SK-N-SH (cell line): ENCODE measurements at regions not wholly inside any gene's neighbourhood (a gene's known extent, or its start where the extent isn't known, plus 50 kb on each side); places are given as distances from the start of the nearest gene placed in this dataset.

Source experiments
- EP300 ChIP-seq, 2 experiments: IDR thresholded peaks; 2 replicates each; pipeline versions ENCODE4 v1.4.0 to v1.6.1; 2012; ENCODE audit warnings: borderline replicate concordance in 1 of 2, low read depth in 1 of 2, low read length in 1 of 2
- GATA2 ChIP-seq: sonication (generic); formaldehyde crosslinking; IDR thresholded peaks from 2 replicates; pipeline ENCODE4 v1.5.0; 2020; ENCODE audit warnings: mild to moderate bottlenecking, missing genetic modification reagents
- JUND ChIP-seq: IDR thresholded peaks from 2 replicates; pipeline ENCODE4 v1.4.0; 2012
- MEF2A ChIP-seq: IDR thresholded peaks from 2 replicates; pipeline ENCODE4 v1.4.0; 2012; ENCODE audit warnings: low read depth, borderline replicate concordance
- POLR2AphosphoS5 ChIP-seq: IDR thresholded peaks from 2 replicates; pipeline ENCODE4 v1.6.1; 2012; ENCODE audit warnings: low read depth, low read length
- TF ChIP-seq, protein P1 (sequence below): IDR thresholded peaks from 2 replicates; pipeline ENCODE4 v1.6.1; 2012; ENCODE audit warnings: mild to moderate bottlenecking, low read depth, low read length, moderate library complexity

DNA sequence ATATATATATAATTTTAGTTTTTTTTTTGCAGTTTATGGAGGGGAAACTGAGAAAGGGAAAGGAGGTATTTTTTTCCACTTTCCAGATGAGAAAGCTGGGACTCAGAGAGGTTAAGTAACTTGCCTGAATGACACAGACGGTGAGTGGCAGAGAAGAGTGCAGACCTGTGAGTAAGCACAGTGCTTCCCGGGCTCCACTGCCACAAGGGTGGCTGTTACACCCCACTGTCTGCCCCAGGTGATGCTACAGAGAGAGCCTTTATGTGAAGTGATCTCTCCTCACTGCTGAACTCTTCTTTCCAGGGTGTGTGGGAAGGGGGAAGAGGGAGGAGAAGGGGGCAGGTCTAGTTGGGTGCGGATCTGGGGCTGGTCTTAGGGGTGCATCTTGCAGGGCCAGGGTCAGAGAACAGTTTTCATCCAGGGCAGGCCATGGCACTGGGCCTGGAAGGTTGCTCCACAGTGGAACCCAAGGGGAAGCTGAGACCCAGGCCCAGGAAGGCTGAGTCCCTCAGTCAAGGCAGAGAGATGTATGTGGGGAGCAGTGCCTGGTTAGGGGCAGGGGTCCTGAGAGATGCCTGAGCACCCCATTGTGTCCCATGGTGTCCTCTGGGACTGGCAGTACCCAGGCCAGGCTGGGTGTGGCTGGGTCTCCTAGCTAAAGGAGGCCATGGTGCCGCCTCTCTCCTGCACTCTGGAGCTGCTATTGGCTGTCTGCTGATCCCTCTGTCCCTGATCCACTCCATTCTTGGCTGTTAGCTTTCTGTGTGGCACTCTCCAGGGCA, 357.5 kb downstream of the PTPRU start:
- TF ChIP-seq GATA2: no peak
- TF ChIP-seq, protein P1, sequence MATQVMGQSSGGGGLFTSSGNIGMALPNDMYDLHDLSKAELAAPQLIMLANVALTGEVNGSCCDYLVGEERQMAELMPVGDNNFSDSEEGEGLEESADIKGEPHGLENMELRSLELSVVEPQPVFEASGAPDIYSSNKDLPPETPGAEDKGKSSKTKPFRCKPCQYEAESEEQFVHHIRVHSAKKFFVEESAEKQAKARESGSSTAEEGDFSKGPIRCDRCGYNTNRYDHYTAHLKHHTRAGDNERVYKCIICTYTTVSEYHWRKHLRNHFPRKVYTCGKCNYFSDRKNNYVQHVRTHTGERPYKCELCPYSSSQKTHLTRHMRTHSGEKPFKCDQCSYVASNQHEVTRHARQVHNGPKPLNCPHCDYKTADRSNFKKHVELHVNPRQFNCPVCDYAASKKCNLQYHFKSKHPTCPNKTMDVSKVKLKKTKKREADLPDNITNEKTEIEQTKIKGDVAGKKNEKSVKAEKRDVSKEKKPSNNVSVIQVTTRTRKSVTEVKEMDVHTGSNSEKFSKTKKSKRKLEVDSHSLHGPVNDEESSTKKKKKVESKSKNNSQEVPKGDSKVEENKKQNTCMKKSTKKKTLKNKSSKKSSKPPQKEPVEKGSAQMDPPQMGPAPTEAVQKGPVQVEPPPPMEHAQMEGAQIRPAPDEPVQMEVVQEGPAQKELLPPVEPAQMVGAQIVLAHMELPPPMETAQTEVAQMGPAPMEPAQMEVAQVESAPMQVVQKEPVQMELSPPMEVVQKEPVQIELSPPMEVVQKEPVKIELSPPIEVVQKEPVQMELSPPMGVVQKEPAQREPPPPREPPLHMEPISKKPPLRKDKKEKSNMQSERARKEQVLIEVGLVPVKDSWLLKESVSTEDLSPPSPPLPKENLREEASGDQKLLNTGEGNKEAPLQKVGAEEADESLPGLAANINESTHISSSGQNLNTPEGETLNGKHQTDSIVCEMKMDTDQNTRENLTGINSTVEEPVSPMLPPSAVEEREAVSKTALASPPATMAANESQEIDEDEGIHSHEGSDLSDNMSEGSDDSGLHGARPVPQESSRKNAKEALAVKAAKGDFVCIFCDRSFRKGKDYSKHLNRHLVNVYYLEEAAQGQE: no peak
- no peak for TF ChIP-seq EP300 (IDR thresholded peaks at IDR 0.05; ENCODE audit: borderline replicate concordance in 1 of 2, low read depth in 1 of 2, low read length in 1 of 2)
- TF ChIP-seq POLR2AphosphoS5: no peak
- TF ChIP-seq MEF2A: no peak
- no peak for TF ChIP-seq JUND
